DND-41 (cell line): ENCODE measurements at regions not wholly inside any gene's neighbourhood (a gene's known extent, or its start where the extent isn't known, plus 50 kb on each side); places are given as distances from the start of the nearest gene placed in this dataset.

Experiments used
- CTCF ChIP-seq: IDR thresholded peaks from 2 replicates; pipeline ENCODE4 v1.5.1; 2012; ENCODE audit warnings: borderline replicate concordance, low read length, moderate library complexity, mild to moderate bottlenecking; ENCODE audit not compliant: poor library complexity, severe bottlenecking; ENCODE audit errors: extremely low read depth
- EZH2 ChIP-seq: IDR thresholded peaks from 3 replicates; pipeline ENCODE4 v1.6.1; 2012; ENCODE audit warnings: borderline replicate concordance, low read depth, mild to moderate bottlenecking, moderate library complexity, low read length, inconsistent platforms; ENCODE audit not compliant: severe bottlenecking

GRCh38 chr22:49253656-49254055 is 574.0 kb downstream of the BRD1 start:
- TF ChIP-seq CTCF, result no peak
- no peak for TF ChIP-seq EZH2
